Activated CD8-positive, alpha-beta T cell treated with anti-CD3 and anti-CD28 coated beads for 36 hours (primary cell): ENCODE measurements at regions not wholly inside any gene's neighbourhood (a gene's known extent, or its start where the extent isn't known, plus 50 kb on each side); places are given as distances from the start of the nearest gene placed in this dataset.

Experiments used
- ATAC-seq: fragments of 200-7000 bp; cut with Tn5 transposase; one replicate; pipeline ENCODE4 v1.10.0; 2021; ENCODE audit warnings: mild to moderate bottlenecking, moderate library complexity
- CTCF ChIA-PET: fragments of 350-600 bp; sonication (Branson Sonifier 250); formaldehyde crosslinking; loops from one replicate; lab custom pipeline; 2021; ENCODE audit warnings: antibody characterized with exemption; lab: Charles Lee
- POLR2A ChIA-PET: fragments of 350-600 bp; sonication (Branson Sonifier 250); formaldehyde crosslinking; loops from one replicate; lab custom pipeline; 2021; ENCODE audit warnings: antibody characterized with exemption; lab: Charles Lee
- DNase-seq: peaks from one replicate; pipeline ENCODE4 v3.0.0-alpha.2; 2020
- H3K27ac Mint-ChIP-seq: one replicate; pipeline ENCODE4 v1.8.0; 2021; ENCODE audit warnings: mild to moderate bottlenecking, mixed read lengths
- H3K27me3 Mint-ChIP-seq: one replicate; pipeline ENCODE4 v1.8.0; 2021; ENCODE audit warnings: mixed read lengths
- H3K36me3 Mint-ChIP-seq: one replicate; pipeline ENCODE4 v1.8.0; 2021; ENCODE audit warnings: low read depth, mixed read lengths
- H3K4me1 Mint-ChIP-seq: one replicate; pipeline ENCODE4 v1.8.0; 2021; ENCODE audit warnings: low read depth, mixed read lengths
- H3K4me3 Mint-ChIP-seq: one replicate; pipeline ENCODE4 v1.8.0; 2021; ENCODE audit warnings: mild to moderate bottlenecking, moderate library complexity, mixed read lengths
- H3K9me3 Mint-ChIP-seq: one replicate; pipeline ENCODE4 v1.8.0; 2021; ENCODE audit warnings: mixed read lengths
- intact Hi-C: fragments of 100-400 bp; cut with micrococcal nuclease; formaldehyde crosslinking; loops from one replicate; pipeline ENCODE4 v1.10.0; 2022
- TF ChIP-seq, protein P1 (sequence below): fragments of 200-600 bp; IDR thresholded peaks from one replicate; pipeline ENCODE4 v1.8.0; 2022; ENCODE audit warnings: antibody characterized with exemption, mild to moderate bottlenecking

- no peaks in the 10 kb centered on the region for H3K27me3 Mint-ChIP-seq
- CTCF ChIA-PET = no interaction called here
Observed at GRCh38 chr10:80860719-80861118, 323.0 kb downstream of the SH2D4B start.

GRCh38 chr10:80861882-80862281, 324.2 kb downstream of the SH2D4B start:
- ChIA-PET POLR2A (no interaction called here), CTCF (no interaction called here)
- no peaks in the 10 kb centered on the region for H3K27me3 Mint-ChIP-seq
- DNase-seq (no peak), ATAC-seq (no peak)
- H3K9me3 Mint-ChIP-seq = no peaks in the 10 kb centered on the region
- H3K4me3 Mint-ChIP-seq = no peak overlapping the region
- no peaks in the 10 kb centered on the region for H3K4me1 Mint-ChIP-seq
- no peak overlapping the region for H3K27ac Mint-ChIP-seq
- intact Hi-C loops = no loop called here
- TF ChIP-seq, protein P1, sequence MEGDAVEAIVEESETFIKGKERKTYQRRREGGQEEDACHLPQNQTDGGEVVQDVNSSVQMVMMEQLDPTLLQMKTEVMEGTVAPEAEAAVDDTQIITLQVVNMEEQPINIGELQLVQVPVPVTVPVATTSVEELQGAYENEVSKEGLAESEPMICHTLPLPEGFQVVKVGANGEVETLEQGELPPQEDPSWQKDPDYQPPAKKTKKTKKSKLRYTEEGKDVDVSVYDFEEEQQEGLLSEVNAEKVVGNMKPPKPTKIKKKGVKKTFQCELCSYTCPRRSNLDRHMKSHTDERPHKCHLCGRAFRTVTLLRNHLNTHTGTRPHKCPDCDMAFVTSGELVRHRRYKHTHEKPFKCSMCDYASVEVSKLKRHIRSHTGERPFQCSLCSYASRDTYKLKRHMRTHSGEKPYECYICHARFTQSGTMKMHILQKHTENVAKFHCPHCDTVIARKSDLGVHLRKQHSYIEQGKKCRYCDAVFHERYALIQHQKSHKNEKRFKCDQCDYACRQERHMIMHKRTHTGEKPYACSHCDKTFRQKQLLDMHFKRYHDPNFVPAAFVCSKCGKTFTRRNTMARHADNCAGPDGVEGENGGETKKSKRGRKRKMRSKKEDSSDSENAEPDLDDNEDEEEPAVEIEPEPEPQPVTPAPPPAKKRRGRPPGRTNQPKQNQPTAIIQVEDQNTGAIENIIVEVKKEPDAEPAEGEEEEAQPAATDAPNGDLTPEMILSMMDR = no peak
- H3K36me3 Mint-ChIP-seq = no peaks in the 10 kb centered on the region

More at GRCh38 chr10:80860719-80861118, 323.0 kb downstream of the SH2D4B start:
- Mint-ChIP-seq H3K4me1 (no peaks in the 10 kb centered on the region), H3K36me3 (no peaks in the 10 kb centered on the region), H3K4me3 (no peak overlapping the region), H3K27ac (no peak overlapping the region), H3K9me3 (no peaks in the 10 kb centered on the region)
- DNase-seq = no peak
- intact Hi-C loops = no loop called here
- no peak for ATAC-seq
- POLR2A ChIA-PET = no interaction called here
- TF ChIP-seq, protein P1 = no peak

GRCh38 chr10:80870282-80870681, 332.6 kb downstream of the SH2D4B start:
- Mint-ChIP-seq H3K27me3 (peaks cover 6% of the 10 kb centered on the region), H3K27ac (no peak overlapping the region), H3K36me3 (no peaks in the 10 kb centered on the region), H3K9me3 (peaks cover 11% of the 10 kb centered on the region), H3K4me1 (no peaks in the 10 kb centered on the region), H3K4me3 (no peak overlapping the region)
- CTCF ChIA-PET = no interaction called here
- no peak for DNase-seq
- POLR2A ChIA-PET = no interaction called here
- no peak for ATAC-seq
- intact Hi-C loops = no loop called here
- TF ChIP-seq, protein P1 = no peak

DNA sequence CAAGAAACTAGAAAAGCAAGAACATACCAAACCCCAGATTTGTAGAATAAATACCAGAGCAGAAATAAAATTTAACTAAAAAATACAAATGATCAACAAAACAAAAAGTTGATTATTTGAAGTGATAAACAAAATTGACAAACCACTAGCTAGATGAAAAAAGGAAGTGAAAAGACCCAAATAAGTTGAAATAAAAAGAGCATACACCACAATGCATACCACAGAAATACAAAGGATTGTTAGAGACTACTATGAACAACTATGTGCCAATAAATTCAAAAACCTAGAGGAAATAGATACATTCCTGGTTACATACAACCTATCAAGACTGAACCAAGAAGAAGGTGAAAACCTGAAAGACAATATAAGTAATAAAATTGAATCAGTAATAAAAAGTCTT, 333.4 kb downstream of the SH2D4B start:
- DNase-seq = no peak
- intact Hi-C loops = no loop called here

DNA sequence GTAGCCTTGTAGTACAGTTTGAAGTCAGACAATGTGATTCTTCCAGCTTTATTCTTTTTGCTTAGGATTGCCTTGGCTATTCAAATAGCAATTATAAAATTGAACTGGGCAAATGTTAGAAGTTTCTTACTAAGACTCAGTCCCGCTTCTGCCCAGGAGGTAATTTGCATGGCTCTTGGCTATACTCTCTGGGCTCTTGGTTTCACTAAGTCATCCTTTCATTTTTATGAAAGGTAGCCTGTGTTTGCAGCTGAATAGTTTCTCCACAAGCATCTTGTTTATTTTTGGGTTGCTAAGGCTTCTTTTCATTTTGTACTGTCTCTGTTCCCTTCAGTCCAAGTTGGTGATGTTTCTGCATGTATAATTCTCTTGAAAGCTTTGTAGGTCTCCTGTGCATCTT, 340.6 kb downstream of the SH2D4B start:
- intact Hi-C loops = no loop called here

More for the DNA sequence above, 333.4 kb downstream of the SH2D4B start:
- ChIA-PET POLR2A (no interaction called here), CTCF (no interaction called here)
- Mint-ChIP-seq H3K4me1 (no peaks in the 10 kb centered on the region), H3K36me3 (no peaks in the 10 kb centered on the region), H3K4me3 (no peak overlapping the region), H3K27ac (no peak overlapping the region), H3K27me3 (peaks cover 6% of the 10 kb centered on the region), H3K9me3 (peaks cover 11% of the 10 kb centered on the region)
- TF ChIP-seq, protein P1 = no peak
- ATAC-seq = no peak

More for the DNA sequence above, 340.6 kb downstream of the SH2D4B start:
- Mint-ChIP-seq H3K27ac (no peak overlapping the region), H3K4me1 (no peaks in the 10 kb centered on the region), H3K4me3 (no peak overlapping the region), H3K27me3 (peaks cover 2% of the 10 kb centered on the region), H3K36me3 (no peaks in the 10 kb centered on the region), H3K9me3 (no peaks in the 10 kb centered on the region)
- ATAC-seq = no peak
- no peak for DNase-seq
- TF ChIP-seq, protein P1 = no peak
- ChIA-PET POLR2A (no interaction called here), CTCF (interaction anchor here (1.4 kb wide), 1 partner anchor 216 kb away, joined by 3 read pairs; no protein-coding TSS in a partner anchor)
